RWPE1 (cell line): ENCODE measurements at regions not wholly inside any gene's neighbourhood (a gene's known extent, or its start where the extent isn't known, plus 50 kb on each side); places are given as distances from the start of the nearest gene placed in this dataset.

Experiments
- CTCF ChIA-PET: fragments of 350-600 bp; sonication (Branson Sonifier 250); formaldehyde crosslinking; extraction: SDS; loops from one replicate; lab custom pipeline; 2021; lab: Yijun Ruan, JAX
- POLR2A ChIA-PET: fragments of 400-600 bp; formaldehyde crosslinking; extraction: SDS; loops from one replicate; lab custom pipeline; 2020; ENCODE audit warnings: antibody characterized with exemption; ENCODE audit not compliant: low non-redundant PET; lab: Yijun Ruan, JAX
- DNase-seq: peaks from one replicate; pipeline ENCODE4 v3.0.0; 2012; ENCODE audit warnings: low spot score
- H3K27ac ChIP-seq: fragments of 450-650 bp; 2 replicates; pipeline ENCODE4 v1.5.1; 2017
- CTCF ChIP-seq: fragments of 450-650 bp; conservative IDR thresholded peaks from 2 replicates; pipeline ENCODE4 v1.5.1; 2017; ENCODE audit warnings: low read depth, mild to moderate bottlenecking

- ChIA-PET POLR2A (no interaction called here), CTCF (no interaction called here)
- DNase-seq: no peak
- no peak overlapping the region for H3K27ac ChIP-seq
- TF ChIP-seq CTCF: no peak
These were observed 407.7 kb downstream of the LMO7 start for GRCh38 chr13:76043874-76044273.

GRCh38 chr13:76038920-76039716, 403.0 kb downstream of the LMO7 start:
- ChIA-PET CTCF (interaction anchor here (0.5 kb wide), 1 partner anchor 22 kb away, joined by 6 read pairs; no protein-coding TSS in a partner anchor), POLR2A (no interaction called here)
- no peak for TF ChIP-seq CTCF
- DNase-seq: no peak
- H3K27ac ChIP-seq: no peak overlapping the region

GRCh38 chr13:76036176-76036575, 400.0 kb downstream of the LMO7 start:
- CTCF ChIA-PET: no interaction called here

GRCh38 chr13:76035711-76036110, 399.6 kb downstream of the LMO7 start:
- H3K27ac ChIP-seq: no peak overlapping the region
- no peak for DNase-seq
- ChIA-PET CTCF (no interaction called here), POLR2A (no interaction called here)
- TF ChIP-seq CTCF: no peak

More at GRCh38 chr13:76036176-76036575, 400.0 kb downstream of the LMO7 start:
- no peak for DNase-seq
- no peak for TF ChIP-seq CTCF
- no peak overlapping the region for H3K27ac ChIP-seq
- POLR2A ChIA-PET: no interaction called here

GRCh38 chr13:76029706-76030105, 393.6 kb downstream of the LMO7 start:
- DNase-seq: no peak
- no peak for TF ChIP-seq CTCF
- ChIA-PET CTCF (interaction anchor here (0.6 to 0.9 kb wide), 2 partner anchors 31 to 334 kb away, joined by 3 to 4 read pairs; no protein-coding TSS in a partner anchor), POLR2A (no interaction called here)
- H3K27ac ChIP-seq: no peak overlapping the region

GRCh38 chr13:76029088-76029487, 393.0 kb downstream of the LMO7 start:
- POLR2A ChIA-PET: no interaction called here
- H3K27ac ChIP-seq: no peak overlapping the region
- no peak for TF ChIP-seq CTCF
- CTCF ChIA-PET: interaction anchor here (0.6 kb wide), 1 partner anchor 32 kb away, joined by 4 read pairs; no protein-coding TSS in a partner anchor
- no peak for DNase-seq
